Common myeloid progenitor, CD34-positive (primary cell): ENCODE measurements at regions not wholly inside any gene's neighbourhood (a gene's known extent, or its start where the extent isn't known, plus 50 kb on each side); places are given as distances from the start of the nearest gene placed in this dataset.

ENCODE experiments used
- CTCF ChIA-PET: fragments of 350-600 bp; sonication (Branson Sonifier 250); formaldehyde crosslinking; loops from one replicate; lab custom pipeline; 2021; ENCODE audit warnings: antibody characterized with exemption; lab: Charles Lee
- POLR2A ChIA-PET: fragments of 350-600 bp; sonication (Branson Sonifier 250); formaldehyde crosslinking; loops from one replicate; lab custom pipeline; 2021; ENCODE audit warnings: antibody characterized with exemption; lab: Charles Lee
- DNase-seq, 3 donors: peaks; one replicate each; pipeline versions ENCODE4 v3.0.0 to v3.0.0-alpha.2; 2013
- H3K27ac ChIP-seq, 2 experiments: 1 replicate in 1 of 2; 2 replicates in 1 of 2; pipeline ENCODE4 v1.7.0; 2013; ENCODE audit warnings: inconsistent platforms in 2 of 2, low read length in 2 of 2, mild to moderate bottlenecking in 2 of 2, low read depth in 1 of 2, moderate library complexity in 1 of 2; ENCODE audit not compliant: severe bottlenecking in 2 of 2, insufficient read depth in 1 of 2, poor library complexity in 1 of 2
- H3K27me3 ChIP-seq, 5 experiments: replicated peaks in 2 of 5; 1 replicate in 3 of 5; 2 replicates in 2 of 5; pipeline versions ENCODE4 v1.6.1 to v1.7.0; 2013; ENCODE audit warnings: low read length in 4 of 5, mild to moderate bottlenecking in 2 of 5, moderate library complexity in 2 of 5, inconsistent platforms in 1 of 5; ENCODE audit not compliant: insufficient read depth in 5 of 5, control insufficient read depth in 4 of 5
- H3K36me3 ChIP-seq, 4 experiments: 1 replicate in 2 of 4; 2 replicates in 2 of 4; pipeline versions ENCODE4 v1.6.1 to v1.7.0; 2013; ENCODE audit warnings: low read length in 3 of 4, control low read depth in 1 of 4, mild to moderate bottlenecking in 1 of 4; ENCODE audit not compliant: control insufficient read depth in 4 of 4, insufficient read depth in 4 of 4
- H3K4me1 ChIP-seq, 4 experiments: 1 replicate in 3 of 4; 2 replicates in 1 of 4; pipeline versions ENCODE4 v1.6.1 to v1.7.1; 2013; ENCODE audit warnings: low read length in 3 of 4, mild to moderate bottlenecking in 3 of 4, control low read depth in 1 of 4, inconsistent platforms in 1 of 4, moderate library complexity in 1 of 4; ENCODE audit not compliant: control insufficient read depth in 4 of 4, insufficient read depth in 4 of 4; ENCODE audit errors: control extremely low read depth in 1 of 4
- H3K4me3 ChIP-seq, 7 experiments: 1 replicate in 4 of 7; 2 replicates in 3 of 7; pipeline versions ENCODE4 v1.5.1 to v1.7.0; 2013; ENCODE audit warnings: mild to moderate bottlenecking in 7 of 7, low read length in 6 of 7, moderate library complexity in 6 of 7, inconsistent platforms in 2 of 7, low read depth in 2 of 7, control low read depth in 1 of 7; ENCODE audit not compliant: insufficient read depth in 4 of 7, control insufficient read depth in 1 of 7; ENCODE audit errors: extremely low read depth in 1 of 7
- H3K9me3 ChIP-seq, 5 experiments: 1 replicate in 4 of 5; 2 replicates in 1 of 5; pipeline versions ENCODE4 v1.6.1 to v1.7.1; 2013; ENCODE audit warnings: low read length in 4 of 5, mild to moderate bottlenecking in 2 of 5, inconsistent platforms in 1 of 5, low read depth in 1 of 5, moderate library complexity in 1 of 5; ENCODE audit not compliant: control insufficient read depth in 4 of 5, insufficient read depth in 2 of 5; ENCODE audit errors: control extremely low read depth in 1 of 5
- WGBS: methylation state at CpG from one replicate; pipeline ENCODE4 v1.1.5; 2013; ENCODE audit not compliant: insufficient coverage; 5-methylcytosine and 5-hydroxymethylcytosine counted together

DNA sequence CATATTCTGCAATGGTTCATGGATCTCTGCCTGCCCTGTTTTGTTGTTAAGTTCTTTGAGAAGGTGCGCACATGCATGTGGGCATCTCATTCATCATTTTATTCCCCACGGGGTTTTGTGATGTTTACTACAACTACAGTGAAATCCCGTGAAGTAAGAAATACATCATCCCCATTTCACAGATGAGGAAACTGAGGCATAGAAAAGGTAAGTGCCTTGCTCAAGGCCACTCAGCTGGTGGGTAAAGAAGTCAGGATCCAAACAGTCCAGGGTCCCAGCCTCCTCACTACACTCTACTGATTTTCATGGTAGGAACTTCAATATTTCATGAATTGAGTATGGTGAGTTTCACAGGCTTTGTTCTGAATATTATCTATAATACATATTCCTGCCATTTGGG, 72.6 kb downstream of the CYP26A1 start:
- H3K4me1 ChIP-seq: peaks cover 0 to 11% (median 8%) of the 10 kb centered on the region in 4 experiments
- DNase-seq: no peak
- peaks cover 0 to 2% (median 0%) of the 10 kb centered on the region in 5 experiments for H3K9me3 ChIP-seq
- H3K4me3 ChIP-seq: no peak overlapping the region
- H3K27ac ChIP-seq: no peak overlapping the region
- 100% methylated on average over 2 of the region's 3 CpGs for WGBS
- ChIA-PET CTCF (no interaction called here), POLR2A (no interaction called here)
- H3K27me3 ChIP-seq: peaks cover 0 to 16% (median 11%) of the 10 kb centered on the region in 5 experiments
- H3K36me3 ChIP-seq: no peaks in the 10 kb centered on the region

DNA sequence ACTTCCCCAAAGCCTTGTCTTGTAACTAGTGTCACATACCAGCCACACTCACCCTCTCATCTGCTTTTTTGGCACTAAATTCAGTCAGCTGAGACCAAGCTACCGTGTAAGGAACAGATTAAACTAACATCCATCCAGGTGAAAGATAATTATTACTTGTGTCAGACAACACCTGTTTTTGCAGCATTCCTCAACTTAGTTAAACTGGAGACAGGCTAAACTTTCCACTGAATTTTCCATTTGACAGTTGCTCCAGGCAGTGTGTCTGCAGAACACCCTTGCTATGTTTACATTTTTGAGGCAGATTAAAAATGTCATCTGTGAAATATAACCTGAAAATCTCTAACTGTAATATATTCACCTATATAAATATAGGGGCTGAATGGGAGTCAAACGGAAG, 73.6 kb downstream of the CYP26A1 start:
- POLR2A ChIA-PET: interaction anchor here (0.7 kb wide), 1 partner anchor 49 kb away, joined by 4 read pairs; no protein-coding TSS in a partner anchor
- Histone ChIP-seq H3K9me3 (peaks cover 0 to 2% (median 0%) of the 10 kb centered on the region in 5 experiments), H3K27ac (no peak overlapping the region), H3K4me3 (no peak overlapping the region), H3K4me1 (peaks cover 0 to 11% (median 8%) of the 10 kb centered on the region in 4 experiments), H3K36me3 (no peaks in the 10 kb centered on the region), H3K27me3 (peaks cover 0 to 21% (median 11%) of the 10 kb centered on the region in 5 experiments)
- DNase-seq: no peak
- CTCF ChIA-PET: no interaction called here
- 91% methylated on average over 2 of the region's 2 CpGs for WGBS

DNA sequence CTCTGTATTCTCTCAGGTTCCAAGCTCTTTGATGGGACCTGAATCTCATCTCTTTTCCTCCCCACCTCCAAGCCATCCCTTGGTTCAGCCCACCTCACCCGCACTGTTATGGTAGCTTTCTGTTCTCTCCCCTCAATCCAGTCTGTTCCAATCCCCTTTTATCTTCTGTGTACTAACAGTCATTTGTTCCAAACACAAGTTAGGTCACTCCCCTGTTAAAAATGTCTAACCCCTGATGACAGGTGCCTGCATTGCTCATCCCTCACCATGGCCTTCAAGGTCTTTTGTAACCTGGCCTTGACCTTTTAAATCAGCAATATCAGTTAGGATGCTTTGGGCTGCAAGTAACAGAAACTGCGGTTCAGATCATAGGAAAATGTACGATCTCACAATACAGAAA, 74.8 kb downstream of the CYP26A1 start:
- 97% methylated on average over 3 of the region's 3 CpGs for WGBS
- ChIA-PET POLR2A (no interaction called here), CTCF (no interaction called here)
- no peak for DNase-seq
- H3K4me3 ChIP-seq: no peak overlapping the region
- no peak overlapping the region for H3K27ac ChIP-seq
- no peaks in the 10 kb centered on the region for H3K36me3 ChIP-seq
- H3K9me3 ChIP-seq: peaks cover 0 to 5% (median 0%) of the 10 kb centered on the region in 5 experiments
- H3K27me3 ChIP-seq: peaks cover 0 to 22% (median 11%) of the 10 kb centered on the region in 5 experiments
- peaks cover 0 to 11% (median 8%) of the 10 kb centered on the region in 4 experiments for H3K4me1 ChIP-seq

DNA sequence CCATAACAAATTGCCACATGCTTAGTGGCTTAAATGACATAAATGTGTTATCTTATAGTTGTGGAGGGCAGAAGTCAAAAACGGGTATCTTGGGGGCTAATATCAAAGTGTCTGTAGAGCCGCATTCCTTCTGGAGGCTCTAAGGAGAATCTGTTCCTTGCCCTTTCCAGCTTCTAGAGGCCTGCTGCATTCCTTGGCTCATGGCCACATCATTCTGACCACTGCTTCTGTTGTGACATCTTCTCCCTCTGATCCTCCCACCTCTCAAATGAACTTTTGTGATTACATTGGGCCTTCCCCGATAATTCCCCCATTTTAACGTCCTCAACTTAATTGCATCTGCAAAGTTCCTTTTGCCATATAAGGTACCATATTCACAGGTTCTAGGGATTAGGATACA, 76.1 kb downstream of the CYP26A1 start:
- H3K4me3 ChIP-seq: no peak overlapping the region
- no peak for DNase-seq
- POLR2A ChIA-PET: no interaction called here

DNA sequence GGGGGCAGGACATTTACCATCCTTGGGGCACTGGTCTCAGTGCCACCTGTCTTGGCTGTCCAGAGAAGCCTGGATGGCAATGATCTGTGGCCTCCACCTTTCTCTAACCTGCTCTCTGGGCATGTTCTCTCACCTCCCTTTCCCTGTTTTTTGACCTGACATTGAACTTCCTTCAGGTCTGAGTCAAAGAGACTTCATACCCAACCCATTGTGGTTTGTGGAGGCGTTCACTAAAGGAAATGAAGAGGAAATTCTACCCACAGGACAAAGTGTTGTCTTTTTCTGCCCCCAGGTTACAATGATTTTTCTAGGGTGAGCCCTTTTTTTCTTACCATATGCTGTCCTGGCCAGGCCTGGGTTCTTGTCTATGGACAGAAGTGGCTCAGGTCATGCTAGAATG, 76.6 kb downstream of the CYP26A1 start:
- ChIA-PET POLR2A (no interaction called here), CTCF (no interaction called here)
- H3K27ac ChIP-seq: no peak overlapping the region
- peaks cover 0 to 11% (median 8%) of the 10 kb centered on the region in 4 experiments for H3K4me1 ChIP-seq
- peaks cover 0 to 15% (median 11%) of the 10 kb centered on the region in 5 experiments for H3K27me3 ChIP-seq
- no peak overlapping the region for H3K4me3 ChIP-seq
- H3K36me3 ChIP-seq: no peaks in the 10 kb centered on the region
- peaks cover 0 to 7% (median 0%) of the 10 kb centered on the region in 5 experiments for H3K9me3 ChIP-seq
- DNase-seq: peak; percentile 16 to 68 (median 62)
- WGBS: 0% methylated on average over 1 of the region's 1 CpG

More for the DNA sequence above, 76.1 kb downstream of the CYP26A1 start:
- peaks cover 0 to 17% (median 11%) of the 10 kb centered on the region in 5 experiments for H3K27me3 ChIP-seq
- H3K36me3 ChIP-seq: no peaks in the 10 kb centered on the region
- CTCF ChIA-PET: no interaction called here
- H3K27ac ChIP-seq: no peak overlapping the region
- H3K4me1 ChIP-seq: peaks cover 0 to 11% (median 8%) of the 10 kb centered on the region in 4 experiments
- 86% methylated on average over 3 of the region's 4 CpGs for WGBS
- peaks cover 0 to 7% (median 0%) of the 10 kb centered on the region in 5 experiments for H3K9me3 ChIP-seq

DNA sequence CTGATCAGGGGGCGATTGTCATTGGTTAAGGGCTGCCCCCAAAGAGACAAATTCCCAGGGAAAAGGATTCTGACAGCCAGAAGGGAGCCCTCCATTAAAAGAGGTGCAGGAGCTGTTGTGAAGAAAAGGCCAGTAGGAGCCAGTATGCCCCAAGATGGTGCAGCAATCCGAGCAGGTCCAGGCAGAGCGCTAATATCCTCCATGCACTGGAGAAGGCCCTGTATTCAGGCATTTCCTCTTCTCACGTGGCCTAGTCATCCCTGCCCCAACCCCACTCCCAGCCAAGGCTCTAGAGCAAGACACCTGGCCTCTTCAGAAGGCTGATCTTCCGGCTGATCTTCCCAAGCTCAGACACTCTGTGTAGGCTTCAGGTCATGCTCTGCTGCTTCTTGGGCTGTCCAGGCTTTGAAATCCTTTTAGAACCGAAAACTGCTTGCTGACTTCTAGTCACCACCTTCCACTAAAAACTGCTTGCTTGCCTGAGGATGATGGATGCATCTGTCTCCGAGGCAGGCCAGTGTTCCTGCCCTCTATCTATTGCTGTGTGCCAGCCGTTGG, 77.4 kb downstream of the CYP26A1 start:
- POLR2A ChIA-PET: no interaction called here
- Histone ChIP-seq H3K36me3 (no peaks in the 10 kb centered on the region), H3K9me3 (peaks cover 0 to 10% (median 3%) of the 10 kb centered on the region in 5 experiments), H3K4me3 (no peak overlapping the region), H3K4me1 (peaks cover 0 to 11% (median 8%) of the 10 kb centered on the region in 4 experiments), H3K27ac (no peak overlapping the region), H3K27me3 (peaks cover 0 to 18% (median 11%) of the 10 kb centered on the region in 5 experiments)
- no peak for DNase-seq
- CTCF ChIA-PET: interaction anchor here (1.2 kb wide), 1 partner anchor 70 kb away, joined by 3 read pairs; no protein-coding TSS in a partner anchor
- WGBS: 81% methylated on average over 8 of the region's 8 CpGs

DNA sequence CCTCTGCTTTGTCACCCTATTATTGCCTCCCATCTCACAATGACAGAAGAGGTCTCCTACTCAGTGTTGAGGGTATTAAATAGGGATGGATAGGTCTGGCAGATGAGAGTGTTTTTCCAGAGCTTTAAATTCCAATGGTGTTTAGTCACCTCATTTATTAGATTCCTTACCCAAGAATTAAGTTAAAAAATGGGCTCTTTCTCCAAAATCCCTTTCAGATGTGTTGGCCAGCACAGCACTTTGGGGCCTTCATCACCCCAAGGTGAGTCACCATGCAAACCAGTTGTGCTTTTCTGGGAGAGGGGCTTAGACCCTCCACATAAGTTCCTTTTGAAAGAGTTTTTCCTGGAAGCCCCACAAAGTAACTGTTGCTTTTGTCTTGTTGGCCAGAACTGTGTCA, 78.4 kb downstream of the CYP26A1 start:
- Histone ChIP-seq H3K27ac (no peak overlapping the region), H3K36me3 (no peaks in the 10 kb centered on the region), H3K4me3 (no peak overlapping the region), H3K4me1 (peaks cover 0 to 11% (median 8%) of the 10 kb centered on the region in 4 experiments), H3K9me3 (peaks cover 0 to 10% (median 3%) of the 10 kb centered on the region in 5 experiments), H3K27me3 (peaks cover 0 to 14% (median 8%) of the 10 kb centered on the region in 5 experiments)
- CTCF ChIA-PET: interaction anchor here (1.2 kb wide), 1 partner anchor 71 kb away, joined by 3 read pairs; no protein-coding TSS in a partner anchor
- POLR2A ChIA-PET: no interaction called here
- DNase-seq: no peak
